Endothelial cell of umbilical vein (primary cell): ENCODE measurements at regions not wholly inside any gene's neighbourhood (a gene's known extent, or its start where the extent isn't known, plus 50 kb on each side); places are given as distances from the start of the nearest gene placed in this dataset.

Experiments
- BruUV-seq: library from RNA; stranded (reverse); fragments of 400-500 nt; replicated peaks from 2 replicates; lab custom pipeline; 2021; lab: Mats Ljungman, UMichigan
- CTCF ChIA-PET: fragments of 300-600, 350-600 bp; sonication (Branson Sonifier 250); formaldehyde crosslinking; loops from one replicate; lab custom pipeline; 2021; ENCODE audit warnings: antibody characterized with exemption, inconsistent platforms; lab: Charles Lee
- POLR2A ChIA-PET: fragments of 300-600, 350-600 bp; sonication (Branson Sonifier 250); formaldehyde crosslinking; loops from one replicate; lab custom pipeline; 2021; ENCODE audit warnings: antibody characterized with exemption, inconsistent platforms; lab: Charles Lee
- DNase-seq: peaks from one replicate; pipeline ENCODE4 v3.0.0-alpha.2; 2011; ENCODE audit warnings: low read depth, low spot score
- FAIRE-seq: peaks from 2 replicates; lab custom pipeline; 2011; peaks lifted over from hg19 to GRCh38; lab: Jason Lieb, UNC
- H2AFZ ChIP-seq: 2 replicates; pipeline ENCODE4 v1.6.0; 2012; ENCODE audit warnings: low read depth, low read length, control low read depth, inconsistent platforms
- H3K27ac ChIP-seq: 2 replicates; pipeline ENCODE4 v1.5.1; 2011; ENCODE audit warnings: low read depth, mild to moderate bottlenecking, control low read depth, low read length, moderate library complexity; ENCODE audit not compliant: insufficient read depth
- H3K27me3 ChIP-seq, 2 experiments: 2 replicates each; pipeline versions ENCODE4 v1.6.0 to v1.6.1; 2011; ENCODE audit warnings: low read length in 2 of 2, mixed read lengths in 1 of 2; ENCODE audit not compliant: control insufficient read depth in 2 of 2, insufficient read depth in 2 of 2
- H3K36me3 ChIP-seq, 2 experiments: 2 replicates in 1 of 2; 3 replicates in 1 of 2; pipeline ENCODE4 v1.5.1; 2011; ENCODE audit warnings: low read length in 2 of 2, mild to moderate bottlenecking in 1 of 2, moderate library complexity in 1 of 2; ENCODE audit not compliant: control insufficient read depth in 2 of 2, insufficient read depth in 2 of 2; ENCODE audit errors: extremely low read depth in 1 of 2
- H3K4me1 ChIP-seq: 3 replicates; pipeline ENCODE4 v1.5.1; 2011; ENCODE audit warnings: mild to moderate bottlenecking, low read length; ENCODE audit not compliant: control insufficient read depth, insufficient read depth; ENCODE audit errors: extremely low read depth
- H3K4me2 ChIP-seq: 2 replicates; pipeline ENCODE4 v1.6.1; 2011; ENCODE audit warnings: low read length, control low read depth, mixed read lengths; ENCODE audit not compliant: insufficient read depth
- H3K4me3 ChIP-seq, 3 experiments: fragments of 200-600 bp in 1 of 3; sonication (generic), shearing (Covaris generic) in 1 of 3; replicated peaks in 1 of 3; 2 replicates each; pipeline ENCODE4 v1.5.1; 2011 to 2016; ENCODE audit warnings: control low read depth in 3 of 3, low read length in 3 of 3, mild to moderate bottlenecking in 2 of 3, inconsistent platforms in 1 of 3, low read depth in 1 of 3, moderate library complexity in 1 of 3; ENCODE audit not compliant: insufficient read depth in 1 of 3
- H3K79me2 ChIP-seq: 2 replicates; pipeline ENCODE4 v1.6.0; 2012; ENCODE audit warnings: low read length, inconsistent platforms; ENCODE audit not compliant: control insufficient read depth, insufficient read depth
- H3K9ac ChIP-seq: replicated peaks from 2 replicates; pipeline ENCODE3; 2011; ENCODE audit warnings: low read length, control low read depth; ENCODE audit not compliant: insufficient read depth; ENCODE audit errors: extremely low read depth
- H3K9me1 ChIP-seq: replicated peaks from 3 replicates; pipeline ENCODE4 v1.6.0; 2011; ENCODE audit warnings: mild to moderate bottlenecking, low read length; ENCODE audit not compliant: control insufficient read depth, insufficient read depth; ENCODE audit errors: extremely low read depth
- H3K9me3 ChIP-seq: replicated peaks from 2 replicates; pipeline ENCODE4 v1.5.1; 2012; ENCODE audit warnings: low read length, inconsistent platforms; ENCODE audit not compliant: control insufficient read depth, insufficient read depth
- H4K20me1 ChIP-seq: replicated peaks from 2 replicates; pipeline ENCODE3; 2011; ENCODE audit warnings: mild to moderate bottlenecking, low read length; ENCODE audit not compliant: control insufficient read depth, insufficient read depth; ENCODE audit errors: extremely low read depth
- EZH2 ChIP-seq: IDR thresholded peaks from 2 replicates; pipeline ENCODE4 v1.6.1; 2012; ENCODE audit warnings: borderline replicate concordance, low read depth, mild to moderate bottlenecking, moderate library complexity, low read length, inconsistent platforms; ENCODE audit not compliant: severe bottlenecking
- FOS ChIP-seq: IDR thresholded peaks from 2 replicates; pipeline ENCODE4 v1.6.1; 2011; ENCODE audit warnings: mild to moderate bottlenecking, low read length, moderate library complexity, borderline replicate concordance; ENCODE audit not compliant: insufficient read depth
- GATA2 ChIP-seq: IDR thresholded peaks from 2 replicates; pipeline ENCODE4 v1.7.0; 2011; ENCODE audit warnings: low read depth, mild to moderate bottlenecking, moderate library complexity, mixed read lengths, low read length; ENCODE audit not compliant: insufficient read length, insufficient read depth
- JUN ChIP-seq: IDR thresholded peaks from 2 replicates; pipeline ENCODE4 v1.6.1; 2011; ENCODE audit warnings: borderline replicate concordance, low read depth; ENCODE audit not compliant: insufficient read length, insufficient read depth
- MYC ChIP-seq: IDR thresholded peaks from one replicate; pipeline ENCODE4 v1.6.1; 2011; ENCODE audit warnings: mild to moderate bottlenecking, low read depth, low read length
- POLR2A ChIP-seq: IDR thresholded peaks from 2 replicates; pipeline ENCODE4 v1.6.1; 2012; ENCODE audit warnings: low read depth, mild to moderate bottlenecking, control low read depth, low read length
- POLR2AphosphoS5 ChIP-seq: IDR thresholded peaks from 2 replicates; pipeline ENCODE4 v1.6.1; 2012; ENCODE audit warnings: low read depth, mild to moderate bottlenecking, control low read depth, low read length, moderate library complexity; ENCODE audit not compliant: insufficient read depth
- dilution Hi-C: fragments of 300-500 bp; cut with MboI; formaldehyde crosslinking; loops from one replicate; pipeline ENCODE4 v1.15.0; 2019; ENCODE audit warnings: low sequenced_read_pairs; ENCODE audit not compliant: extremely low pct_ligation_motif_present
- intact Hi-C: fragments of 100-400 bp; cut with micrococcal nuclease; formaldehyde crosslinking; loops from one replicate; pipeline ENCODE4 v1.10.0; 2022
- TF ChIP-seq, protein P1 (sequence below): IDR thresholded peaks from 2 replicates; pipeline ENCODE4 v1.6.1; 2011; ENCODE audit not compliant: insufficient read depth, insufficient read length
- TF ChIP-seq, protein P2 (sequence below), 2 donors: IDR thresholded peaks; 1 replicate in 1 of 2; 2 replicates in 1 of 2; pipeline ENCODE4 v1.5.1; 2011; ENCODE audit warnings: low read length in 2 of 2, mild to moderate bottlenecking in 2 of 2, moderate library complexity in 2 of 2, control low read depth in 1 of 2, inconsistent platforms in 1 of 2, low read depth in 1 of 2; ENCODE audit not compliant: insufficient read depth in 1 of 2; ENCODE audit errors: extremely low read depth in 1 of 2

DNA sequence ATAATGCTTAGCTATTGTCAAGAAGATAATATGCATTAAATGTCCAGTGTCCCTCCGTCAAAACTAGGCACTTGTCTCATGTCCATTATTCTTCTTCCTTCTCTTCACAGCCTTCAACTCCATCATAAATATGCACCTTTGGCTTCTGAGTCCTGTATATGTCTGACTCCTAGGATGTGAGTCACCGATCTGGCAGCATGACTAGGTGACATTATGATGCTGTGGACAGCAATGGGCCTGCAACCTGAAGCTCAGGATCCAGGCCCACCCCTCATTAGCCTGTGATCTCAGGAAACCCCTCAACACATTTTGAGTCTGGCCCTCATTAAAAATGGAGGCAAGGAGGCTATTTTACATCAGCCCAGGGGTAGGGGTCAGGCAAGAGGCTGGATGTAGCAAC is 362.5 kb upstream of the ZMIZ1 start:
- Histone ChIP-seq H3K36me3 (no peaks in the 10 kb centered on the region), H3K9me1 (no peaks in the 10 kb centered on the region), H4K20me1 (no peaks in the 10 kb centered on the region), H2AFZ (no peak overlapping the region), H3K79me2 (no peaks in the 10 kb centered on the region), H3K27ac (no peak overlapping the region), H3K4me3 (no peak overlapping the region), H3K9me3 (no peaks in the 10 kb centered on the region), H3K27me3 (peaks cover 0 to 2% of the 10 kb centered on the region in 2 experiments), H3K4me2 (no peak overlapping the region), H3K4me1 (peaks cover 2% of the 10 kb centered on the region), H3K9ac (no peak overlapping the region)
- FAIRE-seq (no peak), DNase-seq (no peak)
- intact Hi-C loops (no loop called here), dilution Hi-C loops (no loop called here)
- BruUV-seq = no TSS peak
- POLR2A ChIA-PET = no interaction called here
- CTCF ChIA-PET = interaction anchor here (0.6 kb wide), 1 partner anchor 1497 kb away, joined by 3 read pairs; no protein-coding TSS in a partner anchor
- TF ChIP-seq, protein P1, sequence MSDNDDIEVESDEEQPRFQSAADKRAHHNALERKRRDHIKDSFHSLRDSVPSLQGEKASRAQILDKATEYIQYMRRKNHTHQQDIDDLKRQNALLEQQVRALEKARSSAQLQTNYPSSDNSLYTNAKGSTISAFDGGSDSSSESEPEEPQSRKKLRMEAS = no peak
- TF ChIP-seq, protein P2, sequence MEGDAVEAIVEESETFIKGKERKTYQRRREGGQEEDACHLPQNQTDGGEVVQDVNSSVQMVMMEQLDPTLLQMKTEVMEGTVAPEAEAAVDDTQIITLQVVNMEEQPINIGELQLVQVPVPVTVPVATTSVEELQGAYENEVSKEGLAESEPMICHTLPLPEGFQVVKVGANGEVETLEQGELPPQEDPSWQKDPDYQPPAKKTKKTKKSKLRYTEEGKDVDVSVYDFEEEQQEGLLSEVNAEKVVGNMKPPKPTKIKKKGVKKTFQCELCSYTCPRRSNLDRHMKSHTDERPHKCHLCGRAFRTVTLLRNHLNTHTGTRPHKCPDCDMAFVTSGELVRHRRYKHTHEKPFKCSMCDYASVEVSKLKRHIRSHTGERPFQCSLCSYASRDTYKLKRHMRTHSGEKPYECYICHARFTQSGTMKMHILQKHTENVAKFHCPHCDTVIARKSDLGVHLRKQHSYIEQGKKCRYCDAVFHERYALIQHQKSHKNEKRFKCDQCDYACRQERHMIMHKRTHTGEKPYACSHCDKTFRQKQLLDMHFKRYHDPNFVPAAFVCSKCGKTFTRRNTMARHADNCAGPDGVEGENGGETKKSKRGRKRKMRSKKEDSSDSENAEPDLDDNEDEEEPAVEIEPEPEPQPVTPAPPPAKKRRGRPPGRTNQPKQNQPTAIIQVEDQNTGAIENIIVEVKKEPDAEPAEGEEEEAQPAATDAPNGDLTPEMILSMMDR (IDR thresholded peaks at IDR 0.05; ENCODE audit: extremely low read depth in 1 of 2, insufficient read depth in 1 of 2, low read depth in 1 of 2, low read length in 2 of 2) = no peak
- no peak for TF ChIP-seq MYC
- no peak for TF ChIP-seq GATA2
- TF ChIP-seq POLR2AphosphoS5 = no peak
- TF ChIP-seq EZH2 = no peak
- TF ChIP-seq POLR2A = no peak
- TF ChIP-seq JUN = no peak
- TF ChIP-seq FOS = no peak
